ENCODE measurements at regions not wholly inside any gene's neighbourhood (a gene's known extent, or its start where the extent isn't known, plus 50 kb on each side); places are given as distances from the start of the nearest gene placed in this dataset.
A peak's percentile ranks its signal among the peaks of the same experiment; 100 is the strongest.

DNA sequence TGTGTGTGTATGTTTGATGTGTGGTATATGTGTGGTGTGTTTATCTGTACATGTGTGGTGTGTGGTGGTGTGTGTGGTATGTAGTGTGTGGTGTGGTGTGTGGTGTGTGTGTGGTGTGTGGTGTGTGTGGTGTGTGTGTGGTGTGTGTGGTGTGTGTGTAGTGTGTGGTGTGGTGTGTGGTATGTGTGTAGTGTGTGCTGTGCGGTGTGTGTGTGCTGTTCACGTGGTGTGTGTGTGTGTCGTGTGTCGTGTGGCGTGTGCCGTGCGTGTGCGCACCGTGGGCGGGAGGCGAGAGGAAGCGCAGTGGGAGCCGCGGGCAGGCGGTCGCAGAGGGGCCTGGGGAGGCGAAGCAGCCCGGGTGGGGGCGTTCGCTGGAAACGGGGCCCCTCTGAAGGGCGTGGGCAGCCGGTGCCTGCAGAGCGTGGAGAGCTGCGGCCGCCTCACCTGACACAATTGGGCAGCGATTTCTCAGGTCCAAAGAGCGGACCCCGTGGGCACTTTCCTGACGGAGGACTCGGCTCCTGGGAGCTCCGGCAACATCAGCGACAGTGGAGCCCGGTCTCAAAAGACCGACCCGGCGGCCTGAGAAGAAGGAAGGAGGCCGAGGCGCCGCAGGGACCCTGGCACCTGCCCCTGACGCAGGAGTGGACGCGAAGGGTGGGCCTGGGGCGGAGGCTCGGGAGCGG, 741.1 kb upstream of the SALL3 start:
- Histone ChIP-seq H3K27me3 (ENCODE audit: insufficient read depth, low read depth, low read length) (no peaks in the 10 kb centered on the region), H3K27ac (ENCODE audit: low read length) (no peak overlapping the region), H3K9me2 (ENCODE audit: insufficient read depth, low read length) (no peaks in the 10 kb centered on the region), H4K20me1 (ENCODE audit: insufficient read depth) (no peaks in the 10 kb centered on the region), H3K4me3 (ENCODE audit: low read length) (no peak overlapping the region), H3K36me3 (ENCODE audit: insufficient read depth, low read length) (no peaks in the 10 kb centered on the region), H3K9ac (ENCODE audit: low read length) (no peak overlapping the region), H3K9me3 (ENCODE audit: low read length) (no peaks in the 10 kb centered on the region), H3K4me2 (ENCODE audit: low read length) (no peak overlapping the region), H3K79me2 (replicated peaks; ENCODE audit: insufficient read depth, low read length) (no peaks in the 10 kb centered on the region), H2AFZ (ENCODE audit: low read depth, low read length) (no peak overlapping the region), H3F3A (ENCODE audit: insufficient read depth, low read length, poor library complexity, severe bottlenecking) (no peaks in the 10 kb centered on the region)
- TF ChIP-seq SMC3 (conservative IDR thresholded peaks at IDR 0.05; ENCODE audit: poor library complexity) (no peak), RAD21 (conservative IDR thresholded peaks at IDR 0.05) (no peak), EZH2 (IDR thresholded peaks at IDR 0.05; ENCODE audit: borderline replicate concordance, insufficient read depth, low read length, poor library complexity, severe bottlenecking) (no peak), POLR2AphosphoS5 (IDR thresholded peaks at IDR 0.05) (no peak)
- TF ChIP-seq, protein P1, sequence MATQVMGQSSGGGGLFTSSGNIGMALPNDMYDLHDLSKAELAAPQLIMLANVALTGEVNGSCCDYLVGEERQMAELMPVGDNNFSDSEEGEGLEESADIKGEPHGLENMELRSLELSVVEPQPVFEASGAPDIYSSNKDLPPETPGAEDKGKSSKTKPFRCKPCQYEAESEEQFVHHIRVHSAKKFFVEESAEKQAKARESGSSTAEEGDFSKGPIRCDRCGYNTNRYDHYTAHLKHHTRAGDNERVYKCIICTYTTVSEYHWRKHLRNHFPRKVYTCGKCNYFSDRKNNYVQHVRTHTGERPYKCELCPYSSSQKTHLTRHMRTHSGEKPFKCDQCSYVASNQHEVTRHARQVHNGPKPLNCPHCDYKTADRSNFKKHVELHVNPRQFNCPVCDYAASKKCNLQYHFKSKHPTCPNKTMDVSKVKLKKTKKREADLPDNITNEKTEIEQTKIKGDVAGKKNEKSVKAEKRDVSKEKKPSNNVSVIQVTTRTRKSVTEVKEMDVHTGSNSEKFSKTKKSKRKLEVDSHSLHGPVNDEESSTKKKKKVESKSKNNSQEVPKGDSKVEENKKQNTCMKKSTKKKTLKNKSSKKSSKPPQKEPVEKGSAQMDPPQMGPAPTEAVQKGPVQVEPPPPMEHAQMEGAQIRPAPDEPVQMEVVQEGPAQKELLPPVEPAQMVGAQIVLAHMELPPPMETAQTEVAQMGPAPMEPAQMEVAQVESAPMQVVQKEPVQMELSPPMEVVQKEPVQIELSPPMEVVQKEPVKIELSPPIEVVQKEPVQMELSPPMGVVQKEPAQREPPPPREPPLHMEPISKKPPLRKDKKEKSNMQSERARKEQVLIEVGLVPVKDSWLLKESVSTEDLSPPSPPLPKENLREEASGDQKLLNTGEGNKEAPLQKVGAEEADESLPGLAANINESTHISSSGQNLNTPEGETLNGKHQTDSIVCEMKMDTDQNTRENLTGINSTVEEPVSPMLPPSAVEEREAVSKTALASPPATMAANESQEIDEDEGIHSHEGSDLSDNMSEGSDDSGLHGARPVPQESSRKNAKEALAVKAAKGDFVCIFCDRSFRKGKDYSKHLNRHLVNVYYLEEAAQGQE (IDR thresholded peaks at IDR 0.05; ENCODE audit: borderline replicate concordance) = no peak

DNA sequence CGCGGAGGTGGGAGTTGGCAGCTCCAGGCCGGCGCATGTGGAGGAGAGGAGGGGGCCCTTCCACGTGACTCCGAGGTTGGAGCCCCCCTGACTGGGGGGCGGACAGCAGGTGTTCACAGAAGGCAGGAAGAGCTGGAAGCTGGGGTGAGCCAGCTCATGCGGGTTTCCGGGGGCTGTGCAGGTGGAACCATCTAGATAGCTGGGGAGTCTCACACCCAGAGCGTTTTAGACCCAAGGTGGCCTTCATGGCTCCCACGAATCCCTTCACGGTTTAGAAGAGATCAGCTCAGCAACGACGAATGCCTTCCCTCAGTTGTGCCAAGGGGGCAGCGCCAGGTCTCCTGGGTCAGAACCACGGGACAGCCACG, 740.5 kb upstream of the SALL3 start:
- no peaks in the 10 kb centered on the region for H3K9me2 ChIP-seq (ENCODE audit: insufficient read depth, low read length)
- no peak overlapping the region for H2AFZ ChIP-seq (ENCODE audit: low read depth, low read length)
- H3F3A ChIP-seq (ENCODE audit: insufficient read depth, low read length, poor library complexity, severe bottlenecking) = no peaks in the 10 kb centered on the region
- no peak overlapping the region for H3K4me2 ChIP-seq (ENCODE audit: low read length)
- no peaks in the 10 kb centered on the region for H3K27me3 ChIP-seq (ENCODE audit: insufficient read depth, low read depth, low read length)
- H3K36me3 ChIP-seq (ENCODE audit: insufficient read depth, low read length) = no peaks in the 10 kb centered on the region
- H3K9me3 ChIP-seq (ENCODE audit: low read length) = no peaks in the 10 kb centered on the region
- H3K27ac ChIP-seq (ENCODE audit: low read length) = no peak overlapping the region
- H3K79me2 ChIP-seq (replicated peaks; ENCODE audit: insufficient read depth, low read length) = no peaks in the 10 kb centered on the region
- no peak overlapping the region for H3K9ac ChIP-seq (ENCODE audit: low read length)
- no peak for TF ChIP-seq POLR2AphosphoS5 (IDR thresholded peaks at IDR 0.05)
- no peaks in the 10 kb centered on the region for H4K20me1 ChIP-seq (ENCODE audit: insufficient read depth)
- no peak overlapping the region for H3K4me3 ChIP-seq (ENCODE audit: low read length)

DNA sequence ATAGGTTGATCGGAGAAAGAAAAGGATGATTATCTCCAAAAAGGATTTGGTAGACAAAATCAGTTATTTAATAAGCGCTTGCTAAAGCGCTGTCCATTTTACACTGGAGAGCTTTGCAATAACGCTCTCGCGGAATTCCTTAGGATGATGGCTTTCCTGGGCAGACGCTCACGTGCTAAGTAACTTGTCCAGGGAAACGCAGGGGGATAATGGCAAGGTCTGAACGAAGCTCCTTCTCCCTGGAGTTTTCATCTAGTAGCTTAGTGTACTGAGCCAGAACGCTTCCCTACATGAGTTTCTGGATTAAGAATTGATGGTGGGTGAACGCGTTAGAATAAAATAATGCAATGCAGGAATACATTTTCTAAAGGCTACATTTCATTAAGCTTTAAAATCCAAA, 739.5 kb upstream of the SALL3 start:
- Histone ChIP-seq H3K4me2 (ENCODE audit: low read length) (no peak overlapping the region), H3K27ac (ENCODE audit: low read length) (no peak overlapping the region), H3K9me3 (ENCODE audit: low read length) (no peaks in the 10 kb centered on the region), H3K9me2 (ENCODE audit: insufficient read depth, low read length) (no peaks in the 10 kb centered on the region), H3K4me3 (ENCODE audit: low read length) (no peak overlapping the region), H3K9ac (ENCODE audit: low read length) (no peak overlapping the region), H3K36me3 (ENCODE audit: insufficient read depth, low read length) (no peaks in the 10 kb centered on the region), H3K79me2 (replicated peaks; ENCODE audit: insufficient read depth, low read length) (no peaks in the 10 kb centered on the region), H4K20me1 (ENCODE audit: insufficient read depth) (no peaks in the 10 kb centered on the region), H3F3A (ENCODE audit: insufficient read depth, low read length, poor library complexity, severe bottlenecking) (no peaks in the 10 kb centered on the region), H2AFZ (ENCODE audit: low read depth, low read length) (no peak overlapping the region), H3K27me3 (ENCODE audit: insufficient read depth, low read depth, low read length) (no peaks in the 10 kb centered on the region)
- TF ChIP-seq, protein P2, sequence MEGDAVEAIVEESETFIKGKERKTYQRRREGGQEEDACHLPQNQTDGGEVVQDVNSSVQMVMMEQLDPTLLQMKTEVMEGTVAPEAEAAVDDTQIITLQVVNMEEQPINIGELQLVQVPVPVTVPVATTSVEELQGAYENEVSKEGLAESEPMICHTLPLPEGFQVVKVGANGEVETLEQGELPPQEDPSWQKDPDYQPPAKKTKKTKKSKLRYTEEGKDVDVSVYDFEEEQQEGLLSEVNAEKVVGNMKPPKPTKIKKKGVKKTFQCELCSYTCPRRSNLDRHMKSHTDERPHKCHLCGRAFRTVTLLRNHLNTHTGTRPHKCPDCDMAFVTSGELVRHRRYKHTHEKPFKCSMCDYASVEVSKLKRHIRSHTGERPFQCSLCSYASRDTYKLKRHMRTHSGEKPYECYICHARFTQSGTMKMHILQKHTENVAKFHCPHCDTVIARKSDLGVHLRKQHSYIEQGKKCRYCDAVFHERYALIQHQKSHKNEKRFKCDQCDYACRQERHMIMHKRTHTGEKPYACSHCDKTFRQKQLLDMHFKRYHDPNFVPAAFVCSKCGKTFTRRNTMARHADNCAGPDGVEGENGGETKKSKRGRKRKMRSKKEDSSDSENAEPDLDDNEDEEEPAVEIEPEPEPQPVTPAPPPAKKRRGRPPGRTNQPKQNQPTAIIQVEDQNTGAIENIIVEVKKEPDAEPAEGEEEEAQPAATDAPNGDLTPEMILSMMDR (IDR thresholded peaks at IDR 0.05; ENCODE audit: poor library complexity, severe bottlenecking) = no peak
- TF ChIP-seq EP300 (conservative IDR thresholded peaks at IDR 0.05; ENCODE audit: poor library complexity, severe bottlenecking) = no peak
- no peak for TF ChIP-seq RAD21 (conservative IDR thresholded peaks at IDR 0.05)
- no peak for TF ChIP-seq TAF1 (IDR thresholded peaks at IDR 0.05; ENCODE audit: low read depth)
- TF ChIP-seq, protein P1 (IDR thresholded peaks at IDR 0.05; ENCODE audit: borderline replicate concordance) = peak; percentile 96
- no peak for TF ChIP-seq EZH2 (IDR thresholded peaks at IDR 0.05; ENCODE audit: borderline replicate concordance, insufficient read depth, low read length, poor library complexity, severe bottlenecking)
- peak; percentile 42 for TF ChIP-seq POLR2AphosphoS5 (IDR thresholded peaks at IDR 0.05)
- no peak for TF ChIP-seq SMC3 (conservative IDR thresholded peaks at IDR 0.05; ENCODE audit: poor library complexity)
- TF ChIP-seq MXI1 (conservative IDR thresholded peaks at IDR 0.05; ENCODE audit: poor library complexity, severe bottlenecking) = no peak
